ENCODE measurements at regions not wholly inside any gene's neighbourhood (a gene's known extent, or its start where the extent isn't known, plus 50 kb on each side); places are given as distances from the start of the nearest gene placed in this dataset.

DNA sequence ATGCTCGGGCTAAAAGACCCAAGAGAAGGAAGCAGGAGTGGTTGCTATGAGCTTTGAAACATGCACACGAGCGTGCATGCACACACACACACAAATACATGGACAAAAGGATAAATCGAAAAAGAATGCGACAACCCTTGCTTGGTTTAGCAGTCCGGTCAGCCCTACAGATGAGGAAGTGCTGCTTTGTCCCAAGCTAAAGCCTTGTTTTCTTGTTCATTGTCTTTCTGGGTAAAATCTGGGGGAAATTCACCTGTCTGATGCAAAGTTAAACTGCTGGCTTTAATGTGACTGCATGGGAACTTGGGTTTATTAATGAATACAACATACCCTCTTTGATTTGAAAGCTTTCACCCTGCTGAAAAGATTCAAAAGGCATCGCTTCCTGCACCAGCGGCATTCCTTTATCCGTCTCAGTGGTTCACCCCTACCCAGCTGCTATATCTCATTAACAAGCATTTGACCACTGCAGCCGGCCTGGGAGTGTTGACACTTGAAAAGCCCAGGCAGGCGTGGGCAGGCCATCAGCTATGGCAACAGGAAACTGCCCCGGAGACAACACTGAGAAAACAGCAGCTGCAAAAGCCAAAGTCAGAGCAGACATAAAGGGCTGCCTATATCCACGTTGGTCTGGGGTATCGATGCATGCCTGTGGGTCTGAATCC, 301.7 kb downstream of the NDFIP2 start:
- TF ChIP-seq L3MBTL2 (conservative IDR thresholded peaks at IDR 0.05) (no peak), TARDBP (IDR thresholded peaks at IDR 0.05) (no peak), CTBP1 (IDR thresholded peaks at IDR 0.05; ENCODE audit: borderline replicate concordance) (no peak), FOXM1 (IDR thresholded peaks at IDR 0.05; ENCODE audit: borderline replicate concordance) (no peak)
